ENCODE measurements at regions not wholly inside any gene's neighbourhood (a gene's known extent, or its start where the extent isn't known, plus 50 kb on each side); places are given as distances from the start of the nearest gene placed in this dataset.

DNA sequence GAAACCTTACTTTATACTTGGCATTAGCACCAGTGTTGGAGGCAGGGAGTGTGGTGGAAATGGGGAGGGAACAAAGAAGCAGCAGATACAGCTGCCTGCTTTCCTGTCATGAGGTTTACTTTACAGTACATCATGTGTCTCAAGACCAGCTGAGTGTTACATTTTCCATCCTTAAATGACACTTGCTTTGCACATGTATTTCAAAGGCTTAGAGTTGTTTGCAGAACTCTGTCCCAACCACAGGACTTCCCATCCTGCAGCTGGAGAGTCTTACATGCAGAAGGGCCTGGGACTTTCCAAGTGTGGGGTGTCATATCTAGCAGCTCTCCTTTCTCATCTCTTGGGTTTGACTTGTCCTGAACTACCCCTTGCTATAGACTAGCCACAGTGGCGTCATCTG lies 395.9 kb downstream of the DHX35 start:
- no peak overlapping the region for H3K27ac ChIP-seq
- H3K9me3 ChIP-seq = no peaks in the 10 kb centered on the region
- intact Hi-C loops (cut with DNase I) = no loop called here
- no peaks in the 10 kb centered on the region for H3K36me3 ChIP-seq
- TF ChIP-seq POLR2A (IDR thresholded peaks at IDR 0.05) (no peak), EP300 (IDR thresholded peaks at IDR 0.05) (no peak), CTCF (IDR thresholded peaks at IDR 0.05) (no peak)
- DNase-seq = no peak
- H3K4me1 ChIP-seq (ENCODE audit: insufficient read depth) = no peaks in the 10 kb centered on the region
- H3K27me3 ChIP-seq = no peaks in the 10 kb centered on the region
- H3K4me3 ChIP-seq = no peak overlapping the region
- WGBS, 3 donors = 75 to 84% (median 83%) methylated on average over 1 of the region's 1 CpG

- Histone ChIP-seq H3K4me1 (ENCODE audit: insufficient read depth) (no peaks in the 10 kb centered on the region), H3K36me3 (no peaks in the 10 kb centered on the region), H3K9me3 (no peaks in the 10 kb centered on the region), H3K27ac (no peak overlapping the region), H3K27me3 (no peaks in the 10 kb centered on the region), H3K4me3 (no peak overlapping the region)
- no peak for TF ChIP-seq CTCF (IDR thresholded peaks at IDR 0.05)
- TF ChIP-seq POLR2A (IDR thresholded peaks at IDR 0.05) = no peak
- no peak for TF ChIP-seq EP300 (IDR thresholded peaks at IDR 0.05)
- intact Hi-C loops (cut with DNase I) = no loop called here
- DNase-seq = no peak
- WGBS, 3 donors = 72 to 82% (median 77%) methylated on average over 1 of the region's 1 CpG
These were observed 394.8 kb downstream of the DHX35 start for GRCh38 chr20:39356908-39357307.

DNA sequence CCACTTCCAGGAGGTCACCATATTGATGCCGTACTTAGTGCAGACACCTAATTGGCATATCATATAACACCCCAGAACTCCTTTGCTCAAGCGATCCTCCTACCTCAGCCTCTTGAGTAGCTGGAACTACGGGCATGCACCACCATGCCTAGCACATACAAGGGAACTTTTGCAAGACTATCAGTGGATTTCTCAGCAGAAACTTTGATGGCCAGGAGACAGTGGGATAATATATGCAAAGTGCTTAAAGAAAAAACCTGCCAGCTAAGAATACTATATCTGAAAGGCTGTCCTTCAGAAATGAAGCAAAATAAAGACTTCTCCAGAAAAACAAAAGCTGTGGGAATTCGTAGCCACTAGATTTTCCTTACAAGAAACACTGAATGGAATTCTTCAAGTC lies 387.1 kb downstream of the DHX35 start:
- 82 to 89% (median 84%) methylated on average over 4 of the region's 4 CpGs for WGBS, 3 donors

DNA sequence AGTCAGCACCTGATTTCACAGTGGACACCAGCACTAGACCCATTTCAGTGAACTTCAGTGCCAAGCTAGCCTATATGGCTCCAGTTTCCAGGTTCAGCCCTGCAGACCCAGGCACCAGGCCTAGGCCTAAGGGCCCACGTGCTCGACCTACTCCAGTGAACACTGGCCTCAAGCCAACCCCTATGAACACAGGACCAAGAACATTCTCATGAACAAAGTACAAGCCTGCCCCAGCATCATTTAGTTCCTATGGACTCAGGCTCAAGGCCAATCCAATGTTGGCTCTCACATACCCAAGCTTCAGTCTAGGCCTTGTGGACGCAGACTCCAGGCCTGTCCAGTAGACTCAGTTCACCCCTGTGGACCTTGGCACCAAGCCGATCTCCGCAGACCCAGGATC lies 385.5 kb downstream of the DHX35 start:
- no peak for DNase-seq
- no peaks in the 10 kb centered on the region for H3K4me1 ChIP-seq (ENCODE audit: insufficient read depth)
- no peaks in the 10 kb centered on the region for H3K36me3 ChIP-seq
- intact Hi-C loops (cut with DNase I) = no loop called here
- 86 to 95% (median 86%) methylated on average over 5 of the region's 5 CpGs for WGBS, 3 donors
- H3K27me3 ChIP-seq = no peaks in the 10 kb centered on the region
- H3K27ac ChIP-seq = no peak overlapping the region
- peaks cover 0 to 3% of the 10 kb centered on the region in 2 donors for H3K9me3 ChIP-seq
- H3K4me3 ChIP-seq = no peak overlapping the region
- TF ChIP-seq CTCF (IDR thresholded peaks at IDR 0.05) (no peak), EP300 (IDR thresholded peaks at IDR 0.05) (no peak), POLR2A (IDR thresholded peaks at IDR 0.05) (no peak)

More for the DNA sequence above, 387.1 kb downstream of the DHX35 start:
- no peak for DNase-seq
- Histone ChIP-seq H3K4me1 (ENCODE audit: insufficient read depth) (no peaks in the 10 kb centered on the region), H3K27ac (no peak overlapping the region), H3K4me3 (no peak overlapping the region), H3K27me3 (no peaks in the 10 kb centered on the region), H3K36me3 (no peaks in the 10 kb centered on the region), H3K9me3 (peaks cover 0 to 3% of the 10 kb centered on the region in 2 donors)
- intact Hi-C loops (cut with DNase I) = no loop called here
- no peak for TF ChIP-seq CTCF (IDR thresholded peaks at IDR 0.05)
- TF ChIP-seq POLR2A (IDR thresholded peaks at IDR 0.05) = no peak
- TF ChIP-seq EP300 (IDR thresholded peaks at IDR 0.05) = no peak

DNA sequence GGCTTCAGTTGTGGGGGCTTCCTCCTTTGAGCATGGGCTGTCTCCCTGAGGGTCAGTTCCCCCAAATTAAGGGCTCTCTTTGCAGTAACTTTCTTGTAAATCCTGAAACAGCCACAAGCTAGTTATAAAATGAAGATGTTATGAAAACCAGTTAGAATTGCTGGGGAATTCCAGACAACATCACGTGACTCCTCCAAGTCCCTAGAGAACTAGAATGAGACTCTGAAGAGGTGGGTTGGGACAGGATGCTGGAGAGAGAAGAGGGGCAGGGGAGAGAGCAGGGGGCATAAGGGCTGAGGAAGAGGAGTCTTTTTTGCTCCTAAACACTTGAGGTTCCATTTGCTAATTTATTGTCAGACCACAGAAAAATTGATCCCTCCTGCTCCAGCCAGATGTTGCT lies 380.3 kb downstream of the DHX35 start:
- WGBS, 3 donors = 61 to 79% (median 66%) methylated on average over 1 of the region's 1 CpG
- no peak overlapping the region for H3K4me3 ChIP-seq

More for the DNA sequence above, 380.3 kb downstream of the DHX35 start:
- TF ChIP-seq POLR2A (IDR thresholded peaks at IDR 0.05) (no peak), CTCF (IDR thresholded peaks at IDR 0.05) (no peak), EP300 (IDR thresholded peaks at IDR 0.05) (no peak)
- intact Hi-C loops (cut with DNase I) = no loop called here
- no peak overlapping the region for H3K27ac ChIP-seq
- H3K27me3 ChIP-seq = no peaks in the 10 kb centered on the region
- H3K36me3 ChIP-seq = no peaks in the 10 kb centered on the region
- no peak for DNase-seq
- H3K4me1 ChIP-seq (ENCODE audit: insufficient read depth) = no peaks in the 10 kb centered on the region
- H3K9me3 ChIP-seq = no peaks in the 10 kb centered on the region

All from ovary (tissue), 7 donors.